H1 (cell line): ENCODE measurements at regions not wholly inside any gene's neighbourhood (a gene's known extent, or its start where the extent isn't known, plus 50 kb on each side); places are given as distances from the start of the nearest gene placed in this dataset.

ENCODE experiments used
- CBX5 ChIP-seq: fragments of 300-800, 300-1000 bp; sonication (generic); IDR thresholded peaks from 2 replicates; pipeline ENCODE4 v1.7.1; 2016; ENCODE audit warnings: antibody characterized with exemption, low read length, low read depth
- JUND ChIP-seq: IDR thresholded peaks from 2 replicates; pipeline ENCODE4 v1.6.1; 2011; ENCODE audit warnings: mild to moderate bottlenecking, improper control_type of control experiment, low read length
- KDM1A ChIP-seq: fragments of 200-600, 300-600 bp; sonication (generic); IDR thresholded peaks from 2 replicates; pipeline ENCODE4 v1.7.1; 2016; ENCODE audit warnings: mild to moderate bottlenecking, low read length, borderline replicate concordance
- KDM5A ChIP-seq: fragments of 200-600 bp; IDR thresholded peaks from 2 replicates; pipeline ENCODE4 v1.7.1; 2012; ENCODE audit warnings: mild to moderate bottlenecking, low read length, inconsistent platforms, mixed read lengths
- TAF1 ChIP-seq: IDR thresholded peaks from 2 replicates; pipeline ENCODE4 v1.6.1; 2011; ENCODE audit warnings: mild to moderate bottlenecking, low read depth, low read length

GRCh38 chr16:80317116-80317515 lies 223.7 kb upstream of the DYNLRB2 start (continued):
- TF ChIP-seq CBX5 (no peak), TAF1 (no peak), KDM1A (no peak), JUND (no peak), KDM5A (no peak)
